NT2/D1 (cell line): ENCODE measurements at regions not wholly inside any gene's neighbourhood (a gene's known extent, or its start where the extent isn't known, plus 50 kb on each side); places are given as distances from the start of the nearest gene placed in this dataset.

ENCODE experiments used
- DNase-seq: peaks from one replicate; pipeline ENCODE4 v3.0.0-alpha.2; 2011; ENCODE audit warnings: low read depth, low spot score
- H3K27me3 ChIP-seq: 2 replicates; pipeline ENCODE4 v1.6.0; 2011; ENCODE audit warnings: mild to moderate bottlenecking; ENCODE audit not compliant: insufficient read length, insufficient read depth
- H3K36me3 ChIP-seq: 2 replicates; pipeline ENCODE4 v1.6.1; 2011; ENCODE audit warnings: mild to moderate bottlenecking, low read length, mixed read lengths; ENCODE audit not compliant: insufficient read depth, insufficient read length
- H3K4me1 ChIP-seq: 2 replicates; pipeline ENCODE4 v1.5.1; 2011; ENCODE audit not compliant: insufficient read depth, insufficient read length
- H3K4me3 ChIP-seq: 2 replicates; pipeline ENCODE4 v1.5.1; 2011; ENCODE audit warnings: low read depth; ENCODE audit not compliant: insufficient read length
- H3K9ac ChIP-seq: 2 replicates; pipeline ENCODE4 v1.6.0; 2011; ENCODE audit warnings: low read depth; ENCODE audit not compliant: insufficient read length
- H3K9me3 ChIP-seq: 2 replicates; pipeline ENCODE4 v1.5.1; 2011; ENCODE audit warnings: mild to moderate bottlenecking, low read length; ENCODE audit not compliant: insufficient read depth
- SUZ12 ChIP-seq: IDR thresholded peaks from 2 replicates; pipeline ENCODE4 v1.6.1; 2011; ENCODE audit not compliant: insufficient read length, insufficient read depth; ENCODE audit errors: extremely low read depth
- YY1 ChIP-seq: IDR thresholded peaks from 2 replicates; pipeline ENCODE4 v1.6.1; 2011; ENCODE audit not compliant: insufficient read length, insufficient read depth
- ZNF274 ChIP-seq: IDR thresholded peaks from 2 replicates; pipeline ENCODE4 v1.6.1; 2011; ENCODE audit warnings: mild to moderate bottlenecking, low read depth, low read length

DNA sequence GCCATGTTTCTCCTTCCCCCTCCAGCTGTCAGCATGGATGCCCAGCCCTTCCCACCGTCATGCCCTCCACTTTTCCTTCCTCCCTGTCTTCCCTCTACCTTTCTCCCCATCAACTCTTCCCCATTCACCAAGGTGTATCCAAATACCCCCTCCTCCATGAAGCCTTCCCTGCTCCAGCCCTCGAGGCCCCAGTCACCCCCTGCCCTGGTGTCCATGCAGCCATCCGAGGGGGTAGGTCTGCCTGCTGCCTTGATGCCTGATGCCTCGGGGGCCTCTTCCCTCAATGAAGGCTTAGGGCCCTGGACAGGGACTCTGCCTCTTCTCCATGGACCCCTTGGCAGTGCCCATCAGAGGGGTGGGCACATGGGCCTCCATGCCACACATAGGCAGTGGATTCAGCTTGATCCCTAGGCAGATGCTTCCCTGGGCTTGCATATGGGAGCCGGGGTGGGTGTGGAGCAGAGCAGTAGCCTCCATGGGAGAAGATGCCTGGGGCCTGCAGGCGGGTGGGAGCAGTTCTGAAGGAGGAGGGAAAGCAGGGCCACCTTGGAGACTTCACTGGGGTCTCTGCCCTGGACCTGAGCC, 795.8 kb downstream of the BRD1 start:
- H3K36me3 ChIP-seq: no peaks in the 10 kb centered on the region
- TF ChIP-seq ZNF274: no peak
- no peak for TF ChIP-seq YY1
- TF ChIP-seq SUZ12: no peak
- H3K4me3 ChIP-seq: no peak overlapping the region
- no peak for DNase-seq
- H3K9ac ChIP-seq: no peak overlapping the region
- peaks cover 3% of the 10 kb centered on the region for H3K4me1 ChIP-seq
- H3K27me3 ChIP-seq: no peaks in the 10 kb centered on the region
- H3K9me3 ChIP-seq: no peaks in the 10 kb centered on the region

DNA sequence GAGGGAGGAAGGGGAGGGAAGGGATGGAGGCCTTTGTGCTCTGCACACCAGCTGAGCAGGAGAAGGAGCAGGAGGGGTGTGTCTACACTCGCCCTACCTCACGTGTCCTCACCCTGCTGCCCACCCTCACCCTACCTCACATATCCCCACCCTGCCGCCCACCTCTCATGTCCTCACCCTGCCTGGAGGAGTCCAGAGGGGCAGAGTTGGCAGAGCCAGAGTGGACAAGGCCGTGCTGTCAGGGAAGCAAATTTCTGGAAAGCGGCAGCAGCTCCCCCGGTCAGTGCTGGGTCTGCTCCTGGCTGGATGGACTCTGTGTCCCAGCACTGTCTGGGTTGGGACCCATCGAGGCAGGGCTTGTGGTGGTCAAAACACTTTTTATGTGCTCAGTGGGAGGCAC, 799.6 kb downstream of the BRD1 start:
- Histone ChIP-seq H3K9ac (no peak overlapping the region), H3K36me3 (no peaks in the 10 kb centered on the region), H3K9me3 (no peaks in the 10 kb centered on the region), H3K4me3 (no peak overlapping the region), H3K27me3 (no peaks in the 10 kb centered on the region), H3K4me1 (peaks cover 3% of the 10 kb centered on the region)
- no peak for DNase-seq
- no peak for TF ChIP-seq ZNF274
- no peak for TF ChIP-seq YY1

DNA sequence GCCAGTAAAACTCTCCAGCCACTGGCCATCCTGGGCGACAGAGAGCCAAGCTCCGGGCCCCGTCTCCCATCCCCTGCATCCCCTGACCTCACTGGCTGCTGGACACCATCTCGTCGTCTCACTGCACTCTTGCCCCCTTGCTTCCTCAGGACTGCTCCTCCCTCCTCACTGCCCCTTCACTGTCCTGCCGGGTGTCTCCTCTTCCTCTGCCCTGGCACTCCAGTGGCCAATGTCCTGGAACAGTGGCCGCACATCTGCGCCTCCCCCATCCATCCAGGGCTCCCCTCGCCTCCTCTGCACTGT, 800.4 kb downstream of the BRD1 start:
- no peaks in the 10 kb centered on the region for H3K36me3 ChIP-seq
- no peak overlapping the region for H3K9ac ChIP-seq
- no peak for DNase-seq
- TF ChIP-seq ZNF274 (no peak), SUZ12 (no peak), YY1 (no peak)
- H3K4me1 ChIP-seq: no peaks in the 10 kb centered on the region
- H3K4me3 ChIP-seq: no peak overlapping the region
- no peaks in the 10 kb centered on the region for H3K9me3 ChIP-seq
- H3K27me3 ChIP-seq: no peaks in the 10 kb centered on the region

DNA sequence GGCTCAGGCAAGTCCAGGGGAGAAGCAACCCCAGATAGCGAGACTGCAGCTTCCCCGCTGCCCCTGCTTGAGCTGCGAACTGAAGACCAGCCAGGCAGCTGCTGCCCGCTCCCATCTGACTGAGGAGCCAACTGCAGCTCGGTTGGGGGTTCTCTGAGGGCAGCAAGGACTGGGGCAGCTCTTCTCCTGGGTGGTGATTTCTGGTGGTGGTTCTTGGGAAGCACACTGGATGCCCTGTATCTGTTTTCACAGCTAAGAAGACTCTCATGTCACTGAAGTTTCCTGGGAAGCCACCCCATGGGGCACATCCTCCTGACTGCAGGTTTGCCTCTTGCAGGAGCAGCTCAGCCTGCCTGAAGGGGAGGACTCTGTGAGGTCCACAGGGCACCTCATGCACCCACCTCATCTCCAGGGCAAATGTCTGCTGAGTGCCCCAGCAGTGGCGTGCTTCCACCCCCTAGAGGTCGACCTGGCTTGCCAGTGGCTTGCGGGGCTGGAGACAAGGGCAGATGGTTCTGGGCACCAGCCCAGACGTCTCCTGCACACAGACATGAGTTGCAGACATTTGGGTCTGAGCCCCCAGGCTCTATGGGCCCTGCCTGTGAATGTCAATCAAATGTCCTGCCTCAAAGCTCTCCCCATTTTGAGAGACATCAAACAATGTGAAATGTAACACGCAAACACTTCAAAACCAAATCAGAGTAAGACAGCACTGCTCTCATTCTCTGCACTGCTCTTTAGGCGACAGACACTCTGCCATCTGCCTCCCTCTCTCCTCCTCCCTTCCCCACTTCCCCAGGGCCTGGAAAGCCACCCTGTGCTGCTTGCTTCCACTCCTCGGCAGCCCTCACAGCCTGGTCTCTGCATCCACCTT, 800.9 kb downstream of the BRD1 start:
- H3K4me1 ChIP-seq: no peaks in the 10 kb centered on the region
- DNase-seq: no peak
- H3K27me3 ChIP-seq: no peaks in the 10 kb centered on the region
- H3K4me3 ChIP-seq: no peak overlapping the region
- H3K36me3 ChIP-seq: no peaks in the 10 kb centered on the region
- no peak overlapping the region for H3K9ac ChIP-seq
- TF ChIP-seq ZNF274 (no peak), YY1 (no peak), SUZ12 (no peak)
- no peaks in the 10 kb centered on the region for H3K9me3 ChIP-seq

DNA sequence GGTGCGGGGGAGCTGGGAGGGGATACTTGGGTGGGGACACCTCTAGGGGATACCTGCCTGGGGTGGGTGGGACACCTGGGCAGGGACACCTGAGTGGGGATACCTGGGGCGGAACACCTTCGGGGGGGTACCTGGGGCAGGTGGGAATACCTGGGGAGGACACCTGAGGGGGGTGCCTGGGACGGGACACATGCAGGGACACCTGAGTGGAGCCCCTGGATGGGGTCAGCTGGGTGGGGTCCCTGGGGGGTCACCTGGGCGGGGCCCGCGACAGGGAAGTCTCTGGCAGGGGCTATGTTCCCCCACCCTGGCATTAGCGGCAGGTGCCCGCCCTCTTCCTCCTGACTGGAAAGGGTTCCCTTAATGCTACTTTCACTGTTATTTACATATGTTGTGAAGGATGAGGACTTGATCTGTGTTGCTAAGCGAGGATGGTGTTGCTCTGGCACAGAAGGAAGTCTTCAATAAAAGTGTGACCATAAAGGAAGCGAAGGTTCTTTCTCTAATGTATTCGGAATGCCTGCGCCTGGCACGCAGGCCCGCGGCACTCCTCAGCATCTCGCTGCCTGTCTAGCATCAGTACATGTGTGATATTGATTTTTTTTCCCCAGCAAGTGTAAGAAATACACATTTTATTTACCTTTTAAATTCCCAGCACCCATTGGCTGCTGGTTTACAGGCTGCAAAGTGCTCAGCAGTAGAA, 801.7 kb downstream of the BRD1 start:
- no peaks in the 10 kb centered on the region for H3K36me3 ChIP-seq
- DNase-seq: no peak
- no peak overlapping the region for H3K9ac ChIP-seq
- H3K27me3 ChIP-seq: no peaks in the 10 kb centered on the region
- H3K4me3 ChIP-seq: no peak overlapping the region
- H3K9me3 ChIP-seq: no peaks in the 10 kb centered on the region
- TF ChIP-seq YY1 (no peak), ZNF274 (no peak), SUZ12 (no peak)
- H3K4me1 ChIP-seq: no peaks in the 10 kb centered on the region

DNA sequence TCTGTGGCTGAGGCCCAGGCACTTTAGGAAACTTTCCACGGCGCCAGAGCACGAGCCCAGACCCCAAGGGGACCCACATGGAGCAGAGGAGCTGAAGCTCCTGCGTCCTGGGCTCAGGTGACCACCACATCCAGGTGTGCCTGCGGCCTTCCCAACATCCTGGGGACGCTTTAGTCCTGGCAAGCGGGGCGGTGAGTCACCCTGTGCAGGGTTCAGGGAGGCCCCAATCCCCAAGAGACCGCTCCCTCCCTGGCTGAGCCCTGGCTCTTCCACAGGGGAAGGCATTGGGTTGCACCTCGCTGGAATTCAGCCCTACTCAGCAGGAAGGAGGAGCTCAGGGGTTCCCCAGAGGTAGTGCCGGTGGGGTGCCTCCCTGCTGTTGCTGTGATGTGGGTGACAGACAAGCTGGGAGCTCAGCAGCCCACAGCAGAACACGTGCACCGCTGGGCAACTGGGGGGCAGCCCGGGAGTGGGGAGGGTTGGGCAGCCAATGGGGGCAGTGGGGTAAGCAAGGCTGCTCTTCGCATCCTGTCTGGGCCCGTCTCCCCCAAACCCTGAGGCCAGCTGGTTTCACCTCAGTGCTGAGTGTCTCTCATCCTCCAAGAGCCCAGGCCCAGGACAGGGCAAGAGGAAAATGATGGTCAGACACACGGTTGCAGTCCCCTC, 802.8 kb downstream of the BRD1 start:
- Histone ChIP-seq H3K4me1 (no peaks in the 10 kb centered on the region), H3K27me3 (no peaks in the 10 kb centered on the region), H3K9ac (no peak overlapping the region), H3K36me3 (no peaks in the 10 kb centered on the region), H3K4me3 (no peak overlapping the region), H3K9me3 (no peaks in the 10 kb centered on the region)
- TF ChIP-seq ZNF274 (no peak), SUZ12 (no peak), YY1 (no peak)
- no peak for DNase-seq
